ENCODE measurements at regions not wholly inside any gene's neighbourhood (a gene's known extent, or its start where the extent isn't known, plus 50 kb on each side); places are given as distances from the start of the nearest gene placed in this dataset.

GRCh38 chr11:87878373-87878825 lies 296.8 kb downstream of the RAB38 start:
- Histone ChIP-seq H3K14ac (ENCODE audit: insufficient read length) (no peak overlapping the region), H3K23me2 (ENCODE audit: low read depth, low read length) (no peaks in the 10 kb centered on the region), H4K8ac (ENCODE audit: extremely low read depth, insufficient read depth, low read length) (no peak overlapping the region), H2BK15ac (ENCODE audit: low read length) (no peak overlapping the region), H3K79me1 (ENCODE audit: low read depth, low read length) (no peaks in the 10 kb centered on the region), H2BK120ac (replicated peaks; ENCODE audit: low read depth, low read length) (no peak overlapping the region), H3K56ac (replicated peaks; ENCODE audit: insufficient read length, low read depth, low read length) (no peak overlapping the region), H3K4me2 (ENCODE audit: insufficient read depth in 1 of 2, low read depth in 2 of 2, low read length in 2 of 2) (no peak overlapping the region), H4K91ac (replicated peaks; ENCODE audit: insufficient read length, low read length) (no peak overlapping the region), H3K27me3 (replicated peaks in 1 of 4; ENCODE audit: control insufficient read depth in 3 of 4, extremely low read depth in 1 of 4, insufficient read depth in 3 of 4, low read length in 3 of 4) (no peaks in the 10 kb centered on the region), H3K79me2 (ENCODE audit: control insufficient read depth in 1 of 2, insufficient read depth in 2 of 2, low read length in 2 of 2) (no peaks in the 10 kb centered on the region), H3K4ac (replicated peaks; ENCODE audit: insufficient read length, low read depth, low read length) (no peak overlapping the region), H2BK5ac (ENCODE audit: low read depth, low read length) (no peak overlapping the region), H2AFZ (ENCODE audit: low read length) (peak overlapping the region; percentile 84), H4K5ac (ENCODE audit: insufficient read length, low read depth, low read length) (no peak overlapping the region), H4K20me1 (replicated peaks in 1 of 2; ENCODE audit: control insufficient read depth in 1 of 2, insufficient read depth in 2 of 2, low read length in 2 of 2) (no peaks in the 10 kb centered on the region), H3K9me3 (ENCODE audit: insufficient read depth in 2 of 2, low read depth in 1 of 2, low read length in 1 of 2) (no peaks in the 10 kb centered on the region), H3K36me3 (ENCODE audit: control insufficient read depth in 2 of 4, insufficient read depth in 4 of 4, low read length in 3 of 4) (no peaks in the 10 kb centered on the region), H2BK20ac (ENCODE audit: low read length) (no peak overlapping the region), H3K4me3 (ENCODE audit: extremely low read depth in 1 of 4, insufficient read depth in 2 of 4, low read depth in 3 of 4, low read length in 4 of 4) (no peak overlapping the region), H2AK5ac (ENCODE audit: low read depth, low read length) (no peak overlapping the region), H3K9ac (replicated peaks in 1 of 4; ENCODE audit: extremely low read depth in 1 of 4, low read depth in 3 of 4, low read length in 3 of 4) (no peak overlapping the region), H3K4me1 (replicated peaks in 1 of 4; ENCODE audit: control insufficient read depth in 3 of 4, insufficient read depth in 4 of 4, low read length in 3 of 4) (peaks cover 0 to 4% (median 2%) of the 10 kb centered on the region in 4 experiments; a peak in 4 of 7 replicates), H3K18ac (ENCODE audit: extremely low read depth, low read length) (no peak overlapping the region), H3K27ac (ENCODE audit: low read depth, low read length) (no peak overlapping the region), H2BK12ac (ENCODE audit: low read depth, low read length) (no peak overlapping the region), H3K23ac (ENCODE audit: insufficient read length) (no peak overlapping the region)
- POLR2A ChIA-PET (ENCODE audit: partially characterized antibody): no interaction called here
- CTCF ChIA-PET (ENCODE audit: partially characterized antibody): interaction anchor here (0.6 to 5.2 kb wide), 28 partner anchors 10 to 674 kb away, joined by 3 to 30 read pairs (median 5); no protein-coding TSS in a partner anchor
- DNase-seq (ENCODE audit: low read depth in 1 of 2, low spot score in 2 of 2): no peak
- 89% methylated on average over 2 of the region's 2 CpGs; no CpG with 5 or more reads in 1 of the 2 experiments for WGBS, 2 experiments (ENCODE audit: extremely low coverage in 1 of 2, insufficient coverage in 1 of 2, insufficient read length in 1 of 2, insufficient replicate concordance in 2 of 2, low coverage in 1 of 2, low lambda C conversion rate in 2 of 2, missing lambda C conversion rate in 1 of 2)
- TF ChIP-seq EZH2 (IDR thresholded peaks at IDR 0.05; ENCODE audit: low read depth, low read length, severe bottlenecking) (no peak), SP4 (IDR thresholded peaks at IDR 0.05; ENCODE audit: low read length) (no peak), PHF8 (conservative IDR thresholded peaks at IDR 0.05; ENCODE audit: low read depth, low read length) (no peak), SRF (IDR thresholded peaks at IDR 0.05; ENCODE audit: low read depth, low read length) (no peak), RAD21 (IDR thresholded peaks at IDR 0.05 in 1 of 2, conservative IDR thresholded peaks at IDR 0.05 in 1 of 2; ENCODE audit: low read depth in 2 of 2, low read length in 2 of 2) (peak; percentile 57 to 62), CTCF (IDR thresholded peaks at IDR 0.05; ENCODE audit: control extremely low read depth in 1 of 3, insufficient read depth in 1 of 3, low read depth in 1 of 3, low read length in 3 of 3) (peak in 2 of 3 experiments; percentile 39 to 43; a peak in 2 of 4 replicates), NRF1 (IDR thresholded peaks at IDR 0.05; ENCODE audit: low read depth, low read length) (no peak), EP300 (IDR thresholded peaks at IDR 0.05; ENCODE audit: borderline replicate concordance in 1 of 2, low read depth in 2 of 2, low read length in 2 of 2) (no peak), KDM4A (IDR thresholded peaks at IDR 0.05; ENCODE audit: low read depth, low read length, severe bottlenecking) (no peak), SIX5 (IDR thresholded peaks at IDR 0.05; ENCODE audit: low read depth, low read length) (no peak), POU5F1 (IDR thresholded peaks at IDR 0.05; ENCODE audit: low read depth, low read length) (no peak)
- FAIRE-seq: no peak
